Activated CD4-positive, alpha-beta T cell treated with anti-CD3 and anti-CD28 coated beads, Interleukin-10, Interleukin-2, amounts not matched to agents 100 ng/mL and 50 ng/mL, durations not matched to agents 16 hours and 8 hours (primary cell): ENCODE measurements at regions not wholly inside any gene's neighbourhood (a gene's known extent, or its start where the extent isn't known, plus 50 kb on each side); places are given as distances from the start of the nearest gene placed in this dataset.

Source experiments
- DNase-seq: peaks from one replicate; pipeline ENCODE4 v3.0.0-alpha.2; 2020

DNA sequence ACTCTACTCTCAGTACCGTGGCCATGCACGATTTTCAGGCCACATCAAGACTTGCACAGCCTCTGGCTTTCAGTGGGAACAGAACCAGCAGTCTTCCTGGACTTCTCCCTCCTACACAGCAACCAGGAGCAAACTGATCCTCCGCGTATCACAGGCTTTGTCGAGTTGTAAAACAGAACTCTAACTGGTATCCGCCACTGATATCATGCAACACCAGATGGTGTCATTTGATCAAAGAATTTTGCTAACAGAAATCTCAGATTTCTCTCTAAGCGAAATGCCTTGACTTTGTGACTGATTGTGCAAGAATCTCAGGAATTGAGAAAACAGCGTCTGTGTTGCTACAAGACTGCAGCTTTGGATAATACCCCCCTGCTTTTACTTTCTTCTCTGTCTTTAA is 85.7 kb downstream of the COPS8 start:
- no peak for DNase-seq

GRCh38 chr2:237171881-237172280 is 86.2 kb downstream of the COPS8 start:
- no peak for DNase-seq

DNA sequence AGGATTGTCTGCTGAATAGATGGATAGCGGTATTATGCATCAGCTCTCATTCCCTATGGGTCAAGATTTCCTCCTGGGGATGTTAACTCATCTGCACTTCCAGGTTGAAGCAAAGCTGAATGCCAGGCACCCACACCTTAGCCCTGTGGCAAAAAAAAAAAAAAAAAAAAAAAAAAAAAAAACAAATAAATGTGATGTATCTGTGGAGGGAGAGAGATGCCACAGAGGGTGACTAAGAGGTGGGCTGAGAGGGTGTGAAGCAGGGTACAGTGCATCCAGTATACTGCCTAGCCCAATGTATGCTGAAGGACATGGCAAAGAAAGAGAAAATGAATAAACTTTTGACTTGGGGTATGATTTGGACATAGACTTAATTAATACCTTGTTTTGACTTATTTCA is 91.4 kb downstream of the COPS8 start:
- no peak for DNase-seq

- DNase-seq = no peak
Observed at GRCh38 chr2:237177986-237178385, 92.3 kb downstream of the COPS8 start.

DNA sequence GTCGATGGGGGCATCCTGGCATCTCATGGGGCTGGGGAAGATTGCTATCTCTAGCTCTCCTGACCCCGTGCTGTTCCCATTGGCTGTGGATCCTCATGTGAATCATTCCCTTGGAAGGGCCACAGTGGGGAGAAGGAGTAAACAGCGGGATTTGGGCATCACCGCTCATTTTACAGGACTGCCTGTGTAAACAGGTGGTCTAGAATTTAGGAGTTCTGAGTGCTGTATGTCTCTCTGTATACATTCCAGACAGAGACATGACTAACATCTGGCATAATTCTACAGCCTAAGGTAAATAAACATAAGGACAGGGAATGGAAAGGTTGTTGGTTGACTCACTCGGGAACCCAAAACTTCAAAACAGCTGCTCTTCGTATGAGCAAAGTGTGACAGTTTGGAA is 92.7 kb downstream of the COPS8 start:
- DNase-seq = no peak

DNA sequence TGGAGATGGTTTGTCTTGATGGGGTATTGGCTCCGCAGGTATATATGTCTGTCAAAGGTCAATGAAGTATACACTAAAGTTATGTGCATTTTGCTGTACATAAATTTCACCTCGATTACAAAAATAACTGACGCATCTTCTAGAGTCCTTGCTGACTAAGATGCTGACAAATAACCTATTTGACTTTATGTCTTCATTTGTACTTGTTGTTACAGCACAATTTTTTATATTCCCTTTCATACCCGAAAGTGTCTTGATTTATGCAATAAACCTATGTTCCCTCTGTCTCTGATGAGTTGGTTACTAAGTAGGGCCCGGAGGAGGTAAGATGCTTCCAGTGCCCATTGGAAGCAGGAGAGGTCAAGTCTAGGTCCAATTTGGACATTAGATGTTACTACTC is 93.5 kb downstream of the COPS8 start:
- DNase-seq = no peak

GRCh38 chr2:237180187-237180586 is 94.5 kb downstream of the COPS8 start:
- DNase-seq = no peak

DNA sequence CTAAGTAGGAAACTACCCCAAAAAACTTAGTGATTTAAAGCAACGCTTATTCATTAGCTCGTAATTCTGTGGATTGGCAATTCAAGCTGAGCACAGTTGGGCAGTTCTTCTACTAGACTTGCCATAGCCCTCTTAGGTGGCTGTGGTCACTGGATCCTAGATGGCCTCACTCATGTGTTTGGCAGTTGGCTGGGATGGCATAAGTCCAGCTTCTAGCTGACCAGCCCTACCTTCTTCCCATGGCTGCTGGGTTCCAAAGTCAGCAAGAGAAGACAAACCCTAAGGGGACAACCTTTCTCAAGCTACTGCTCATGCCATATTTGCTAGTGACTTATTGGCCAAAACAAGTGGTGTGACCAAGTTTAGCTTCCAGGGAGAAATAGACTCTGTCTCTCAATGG is 95.3 kb downstream of the COPS8 start:
- no peak for DNase-seq

- no peak for DNase-seq
Observed at GRCh38 chr2:237181844-237182243, 96.2 kb downstream of the COPS8 start.

DNA sequence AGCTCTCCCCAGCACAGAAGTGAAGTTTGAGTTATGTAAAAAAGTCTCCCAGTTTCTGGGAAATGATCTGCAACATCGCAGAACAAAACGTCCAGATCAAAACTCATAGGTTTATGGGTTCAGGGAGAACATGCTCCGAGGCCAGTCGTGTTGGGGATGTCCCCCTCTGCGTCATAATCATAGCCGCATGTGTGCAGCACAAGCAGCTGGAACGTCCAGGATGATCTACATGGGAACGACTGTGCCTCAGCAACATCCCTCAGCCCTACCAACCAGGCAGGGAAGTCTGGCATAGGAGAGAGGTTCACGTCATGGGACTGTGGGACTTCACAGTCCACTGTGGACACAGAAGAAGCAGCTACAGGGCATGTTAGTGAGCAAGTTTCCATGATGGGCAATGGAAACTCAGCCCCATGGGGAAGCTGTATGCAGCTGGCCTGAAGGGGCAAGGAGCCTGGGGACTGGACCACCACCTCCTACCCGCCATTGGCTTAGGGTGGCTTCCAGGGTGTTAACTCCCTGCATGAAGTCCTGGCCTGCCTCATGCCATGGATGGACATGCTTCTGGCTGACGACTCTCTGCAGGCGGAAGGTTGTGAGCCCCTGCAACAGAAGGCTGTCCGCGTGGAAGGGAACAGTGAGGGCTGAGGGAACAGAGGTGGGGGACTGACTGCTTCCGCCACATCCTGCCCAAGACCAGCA is 96.9 kb downstream of the COPS8 start:
- no peak for DNase-seq

DNA sequence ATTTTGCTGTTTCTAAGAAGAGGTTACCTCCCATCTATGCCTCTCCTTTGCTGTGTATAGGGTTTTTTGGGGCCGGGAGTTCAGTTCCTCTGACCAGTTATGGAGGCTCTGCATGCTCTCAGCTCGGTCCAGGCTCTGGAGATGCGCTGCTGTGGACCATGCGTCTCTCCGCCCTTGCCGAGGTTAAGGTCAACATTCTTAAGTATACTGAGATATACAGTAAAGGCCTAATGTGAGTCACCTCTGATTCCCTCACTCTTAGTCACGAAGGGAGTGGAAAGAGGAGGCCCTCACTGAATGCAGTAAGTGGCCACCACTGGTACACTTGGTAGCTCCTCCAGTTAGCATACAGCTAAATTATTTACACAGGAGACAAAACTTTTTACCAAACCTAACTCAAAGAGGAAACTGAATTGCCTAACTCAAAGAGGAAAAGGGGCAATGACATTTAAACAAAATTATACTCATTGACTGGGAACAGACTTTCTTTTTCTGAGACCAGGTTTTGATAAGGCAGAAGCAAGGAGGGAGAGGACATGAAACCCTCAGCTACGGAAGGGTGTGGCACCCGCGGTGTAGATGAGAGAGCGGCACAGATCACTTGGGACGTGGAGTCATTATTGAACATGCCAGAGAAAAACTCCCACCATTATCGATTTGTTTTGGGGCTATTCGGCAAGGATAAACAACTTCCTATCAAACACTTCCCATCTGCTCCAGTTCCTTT is 98.7 kb downstream of the COPS8 start:
- no peak for DNase-seq

DNA sequence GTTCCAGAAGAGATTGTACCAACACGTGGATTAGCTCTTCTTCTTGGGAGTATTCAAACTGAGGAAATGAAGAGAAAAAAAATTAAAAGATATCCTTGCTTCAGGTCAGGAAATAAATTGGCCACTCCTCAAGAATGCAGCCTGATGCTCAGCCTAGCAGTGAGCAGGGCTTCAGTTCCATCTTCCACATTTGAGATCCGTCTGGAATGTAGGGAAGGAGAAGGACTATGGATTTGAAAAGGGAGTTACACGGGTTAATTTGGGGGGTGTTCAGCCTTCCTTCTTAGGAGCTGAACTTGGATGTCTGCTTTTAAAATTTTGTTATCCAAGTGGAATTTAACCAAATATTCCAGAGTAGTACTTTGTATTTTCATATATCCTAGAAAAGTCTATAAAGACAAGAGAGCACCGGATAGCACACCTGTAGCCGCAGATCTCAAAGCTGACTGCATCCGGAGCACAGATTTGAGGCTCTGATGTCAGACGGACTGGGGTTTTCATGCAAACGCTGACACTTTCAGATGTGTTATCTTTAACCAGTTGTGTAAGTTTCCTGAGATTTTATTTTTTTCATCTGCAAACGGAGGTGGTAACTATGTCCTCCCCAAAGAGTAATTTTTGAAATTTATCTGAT is 99.3 kb downstream of the COPS8 start:
- no peak for DNase-seq

DNA sequence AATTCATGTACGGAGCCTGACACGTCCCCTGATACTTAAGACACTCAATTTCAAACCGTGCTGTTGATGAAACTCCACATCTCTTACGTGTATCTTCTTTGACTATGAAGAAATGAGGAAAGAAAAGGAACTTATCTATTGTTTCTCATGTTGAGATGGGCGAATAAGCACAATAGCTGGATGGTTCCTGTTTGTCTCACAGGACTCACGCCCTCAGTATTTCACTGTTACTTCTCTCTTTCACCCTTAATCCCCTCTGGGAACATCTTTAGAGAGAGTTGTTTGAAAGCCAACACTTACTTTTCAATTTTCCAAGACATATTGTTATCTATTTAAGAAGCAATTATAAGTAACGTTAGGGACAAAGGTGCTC is 99.8 kb downstream of the COPS8 start:
- DNase-seq = no peak

- DNase-seq = no peak
Observed at GRCh38 chr2:237189799-237190198, 104.1 kb downstream of the COPS8 start.

- no peak for DNase-seq
Observed at GRCh38 chr2:237190966-237191713, 105.5 kb downstream of the COPS8 start.

DNA sequence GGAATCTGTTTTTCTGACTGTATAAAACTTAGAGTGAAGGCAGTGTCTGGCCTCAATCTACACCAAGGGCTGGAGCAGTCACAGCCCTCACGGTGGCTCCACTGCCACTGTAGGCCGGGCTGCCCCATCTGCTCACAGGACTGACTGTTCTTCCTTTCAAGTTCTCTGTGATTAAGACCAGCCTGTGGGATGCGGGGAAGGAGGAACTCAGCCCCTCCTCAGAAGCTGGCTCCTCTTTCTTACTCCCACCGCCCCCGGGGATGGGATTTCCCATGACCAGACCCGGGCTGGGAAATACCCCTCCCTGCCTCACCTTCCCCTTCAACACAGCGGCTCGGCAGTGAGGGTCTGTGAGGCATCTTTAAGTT is 106.0 kb downstream of the COPS8 start:
- no peak for DNase-seq

- DNase-seq = no peak
Observed at GRCh38 chr2:237192881-237193280, 107.2 kb downstream of the COPS8 start.

GRCh38 chr2:237193436-237193835 is 107.7 kb downstream of the COPS8 start:
- no peak for DNase-seq

DNA sequence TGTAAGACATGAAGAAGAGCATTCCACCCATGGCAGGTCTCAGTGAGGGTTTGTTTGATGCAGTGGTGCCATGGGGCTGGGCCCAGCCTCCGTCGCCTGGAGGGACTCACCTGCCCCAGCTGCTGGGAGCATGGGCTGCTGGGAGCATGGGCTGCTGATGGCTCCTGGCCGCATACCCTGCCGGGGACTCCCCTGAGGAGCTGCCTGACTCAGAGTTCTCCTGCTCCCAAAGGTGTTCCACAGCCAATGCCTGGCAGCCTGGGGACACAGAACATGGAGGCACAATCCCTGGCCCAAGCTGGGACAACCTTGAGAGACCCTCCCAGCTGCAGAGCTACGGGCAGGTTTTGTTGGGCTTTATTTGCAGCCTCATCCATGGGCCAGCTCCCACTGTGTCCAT is 108.4 kb downstream of the COPS8 start:
- no peak for DNase-seq

DNA sequence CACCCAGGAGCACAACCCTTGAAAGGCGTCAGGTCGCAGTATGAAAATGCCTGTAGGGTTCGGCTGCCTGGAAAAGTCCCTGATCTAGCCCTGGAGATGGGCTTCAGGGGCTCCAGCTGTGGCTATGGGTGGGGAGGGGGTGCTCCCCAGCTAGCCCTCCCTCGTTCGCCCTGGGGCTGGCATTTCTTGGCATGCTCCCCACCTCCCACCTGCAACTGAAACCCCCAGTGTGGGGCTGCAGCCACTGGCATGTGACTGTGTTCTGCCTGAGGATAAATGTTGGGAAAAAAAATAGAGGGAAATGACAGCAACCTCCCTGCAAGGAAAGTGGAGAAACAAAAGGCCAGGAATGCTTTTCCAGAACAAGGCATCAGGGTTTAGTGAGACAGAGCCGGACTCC is 109.2 kb downstream of the COPS8 start:
- no peak for DNase-seq

DNA sequence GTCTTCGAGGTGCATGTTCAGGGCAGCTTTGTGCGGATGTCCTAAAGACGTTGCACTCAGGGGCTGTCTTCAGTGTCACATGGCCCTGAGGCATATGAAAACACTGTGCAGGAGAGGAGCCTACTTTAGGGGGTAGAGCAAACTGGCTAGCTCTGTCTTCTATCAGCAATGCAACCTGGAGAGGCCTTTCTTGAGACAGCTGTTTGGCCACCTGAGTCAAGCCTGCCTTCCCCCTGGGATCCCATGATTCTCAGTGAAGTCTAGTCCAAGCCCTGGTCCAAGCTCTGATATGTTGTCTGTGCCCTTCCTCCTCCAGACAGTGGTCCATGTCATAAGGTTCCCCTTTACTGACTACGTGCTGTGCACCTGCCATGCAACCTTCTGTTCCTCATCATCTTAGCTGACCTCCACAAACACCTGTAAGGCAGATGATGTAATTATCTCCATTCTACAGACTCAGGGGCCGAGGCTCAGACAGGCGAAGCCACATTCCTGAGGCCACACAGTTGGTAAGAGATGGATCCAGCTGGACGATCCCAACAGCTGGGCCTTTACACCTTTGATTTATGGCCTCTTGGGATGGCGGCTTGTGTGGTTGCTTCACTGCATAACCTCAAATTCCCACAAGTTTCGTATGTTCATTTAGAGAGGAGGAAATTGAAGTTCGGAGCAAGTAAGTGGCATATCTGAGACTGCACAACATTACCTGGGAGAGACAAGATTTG is 109.9 kb downstream of the COPS8 start:
- no peak for DNase-seq

GRCh38 chr2:237196409-237196808 is 110.7 kb downstream of the COPS8 start:
- DNase-seq = no peak
